OCI-LY1 (cell line): ENCODE measurements at regions not wholly inside any gene's neighbourhood (a gene's known extent, or its start where the extent isn't known, plus 50 kb on each side); places are given as distances from the start of the nearest gene placed in this dataset.
"Not testable (repeated sequence)": the region's sequence is repeated elsewhere in the genome, so short reads cannot be mapped to it uniquely, and the experiment has no call there.

ENCODE experiments used
- CTCF ChIP-seq: fragments of 200-600 bp; sonication (generic), shearing (Covaris generic); IDR thresholded peaks from 2 replicates; pipeline ENCODE4 v1.5.1; 2017; ENCODE audit warnings: mild to moderate bottlenecking, antibody characterized with exemption, low read length, moderate library complexity, mixed read lengths
- EZH2 ChIP-seq: fragments of 200-600 bp; sonication (generic), shearing (Covaris generic); IDR thresholded peaks from 2 replicates; pipeline ENCODE4 v1.8.0; 2017; ENCODE audit warnings: borderline replicate concordance, mixed run types, mild to moderate bottlenecking, antibody characterized with exemption, low read length, moderate library complexity, mixed read lengths

GRCh38 chr7:35955735-35956134, 154.9 kb downstream of the SEPTIN7 start:
- TF ChIP-seq EZH2, CTCF: not testable (repeated sequence)
